ENCODE measurements at regions not wholly inside any gene's neighbourhood (a gene's known extent, or its start where the extent isn't known, plus 50 kb on each side); places are given as distances from the start of the nearest gene placed in this dataset.

- H3K4me2 ChIP-seq (ENCODE audit: low read depth, low read length) = no peak overlapping the region
- H3K9me3 ChIP-seq (replicated peaks; ENCODE audit: insufficient read depth, low read length) = no peaks in the 10 kb centered on the region
- no peaks in the 10 kb centered on the region for H3F3A ChIP-seq (ENCODE audit: insufficient read depth, low read length)
- H3K9me2 ChIP-seq (replicated peaks; ENCODE audit: insufficient read depth, low read length) = no peaks in the 10 kb centered on the region
- H4K20me1 ChIP-seq (ENCODE audit: insufficient read depth, low read length) = no peaks in the 10 kb centered on the region
- no peak for DNase-seq
- no peaks in the 10 kb centered on the region for H3K36me3 ChIP-seq (replicated peaks; ENCODE audit: insufficient read depth, low read length)
- no peaks in the 10 kb centered on the region for H3K27me3 ChIP-seq (replicated peaks; ENCODE audit: insufficient read depth, low read length)
- H3K79me2 ChIP-seq (ENCODE audit: low read length) = no peaks in the 10 kb centered on the region
- H2AFZ ChIP-seq (ENCODE audit: low read length) = no peak overlapping the region
- no peak overlapping the region for H3K27ac ChIP-seq (ENCODE audit: low read length)
- H3K4me1 ChIP-seq (ENCODE audit: low read length) = no peaks in the 10 kb centered on the region
- TF ChIP-seq EZH2phosphoT487 (IDR thresholded peaks at IDR 0.05; ENCODE audit: low read length) (no peak), EZH2 (optimal IDR thresholded peaks at IDR 0.05; ENCODE audit: low read depth, low read length) (no peak)
- H3K9ac ChIP-seq (ENCODE audit: low read length) = no peak overlapping the region
- no peak overlapping the region for H3K4me3 ChIP-seq (ENCODE audit: low read length)
Observed at GRCh38 chr5:74145951-74146350, 494.6 kb downstream of the ENC1 start.

- H3K27ac ChIP-seq (ENCODE audit: low read length) = no peak overlapping the region
- no peaks in the 10 kb centered on the region for H3K9me2 ChIP-seq (replicated peaks; ENCODE audit: insufficient read depth, low read length)
- no peaks in the 10 kb centered on the region for H4K20me1 ChIP-seq (ENCODE audit: insufficient read depth, low read length)
- H3K9ac ChIP-seq (ENCODE audit: low read length) = no peak overlapping the region
- no peaks in the 10 kb centered on the region for H3K27me3 ChIP-seq (replicated peaks; ENCODE audit: insufficient read depth, low read length)
- H3F3A ChIP-seq (ENCODE audit: insufficient read depth, low read length) = no peaks in the 10 kb centered on the region
- no peak for TF ChIP-seq EZH2 (optimal IDR thresholded peaks at IDR 0.05; ENCODE audit: low read depth, low read length)
- TF ChIP-seq CTCF (IDR thresholded peaks at IDR 0.05; ENCODE audit: low read length) = no peak
- TF ChIP-seq EZH2phosphoT487 (IDR thresholded peaks at IDR 0.05; ENCODE audit: low read length) = no peak
- H3K4me3 ChIP-seq (ENCODE audit: low read length) = no peak overlapping the region
- H3K36me3 ChIP-seq (replicated peaks; ENCODE audit: insufficient read depth, low read length) = no peaks in the 10 kb centered on the region
- no peak overlapping the region for H2AFZ ChIP-seq (ENCODE audit: low read length)
- no peak for DNase-seq
- H3K79me2 ChIP-seq (ENCODE audit: low read length) = no peaks in the 10 kb centered on the region
- no peaks in the 10 kb centered on the region for H3K9me3 ChIP-seq (replicated peaks; ENCODE audit: insufficient read depth, low read length)
- H3K4me2 ChIP-seq (ENCODE audit: low read depth, low read length) = no peak overlapping the region
- no peaks in the 10 kb centered on the region for H3K4me1 ChIP-seq (ENCODE audit: low read length)
Observed at GRCh38 chr5:74143721-74144330, 496.7 kb downstream of the ENC1 start.

GRCh38 chr5:74143151-74143550, 497.4 kb downstream of the ENC1 start:
- H3K27ac ChIP-seq (ENCODE audit: low read length) = no peak overlapping the region
- H2AFZ ChIP-seq (ENCODE audit: low read length) = no peak overlapping the region
- H3K9me3 ChIP-seq (replicated peaks; ENCODE audit: insufficient read depth, low read length) = no peaks in the 10 kb centered on the region
- H3K9ac ChIP-seq (ENCODE audit: low read length) = no peak overlapping the region
- no peak for DNase-seq
- no peaks in the 10 kb centered on the region for H3K79me2 ChIP-seq (ENCODE audit: low read length)
- H3K4me3 ChIP-seq (ENCODE audit: low read length) = no peak overlapping the region
- H3K27me3 ChIP-seq (replicated peaks; ENCODE audit: insufficient read depth, low read length) = no peaks in the 10 kb centered on the region
- no peaks in the 10 kb centered on the region for H3K9me2 ChIP-seq (replicated peaks; ENCODE audit: insufficient read depth, low read length)
- no peaks in the 10 kb centered on the region for H3F3A ChIP-seq (ENCODE audit: insufficient read depth, low read length)
- no peaks in the 10 kb centered on the region for H4K20me1 ChIP-seq (ENCODE audit: insufficient read depth, low read length)
- H3K4me1 ChIP-seq (ENCODE audit: low read length) = no peaks in the 10 kb centered on the region
- H3K4me2 ChIP-seq (ENCODE audit: low read depth, low read length) = no peak overlapping the region
- H3K36me3 ChIP-seq (replicated peaks; ENCODE audit: insufficient read depth, low read length) = no peaks in the 10 kb centered on the region
- TF ChIP-seq EZH2 (optimal IDR thresholded peaks at IDR 0.05; ENCODE audit: low read depth, low read length) (no peak), EZH2phosphoT487 (IDR thresholded peaks at IDR 0.05; ENCODE audit: low read length) (no peak), CTCF (IDR thresholded peaks at IDR 0.05; ENCODE audit: low read length) (no peak)

- Histone ChIP-seq H3K4me1 (ENCODE audit: low read length) (no peaks in the 10 kb centered on the region), H3K27ac (ENCODE audit: low read length) (no peak overlapping the region), H3K9ac (ENCODE audit: low read length) (no peak overlapping the region), H3K36me3 (replicated peaks; ENCODE audit: insufficient read depth, low read length) (no peaks in the 10 kb centered on the region), H3K9me2 (replicated peaks; ENCODE audit: insufficient read depth, low read length) (no peaks in the 10 kb centered on the region), H3K4me2 (ENCODE audit: low read depth, low read length) (no peak overlapping the region), H3K79me2 (ENCODE audit: low read length) (no peaks in the 10 kb centered on the region), H2AFZ (ENCODE audit: low read length) (no peak overlapping the region), H4K20me1 (ENCODE audit: insufficient read depth, low read length) (no peaks in the 10 kb centered on the region), H3K27me3 (replicated peaks; ENCODE audit: insufficient read depth, low read length) (no peaks in the 10 kb centered on the region), H3F3A (ENCODE audit: insufficient read depth, low read length) (no peaks in the 10 kb centered on the region), H3K4me3 (ENCODE audit: low read length) (no peak overlapping the region), H3K9me3 (replicated peaks; ENCODE audit: insufficient read depth, low read length) (no peaks in the 10 kb centered on the region)
- TF ChIP-seq EZH2 (optimal IDR thresholded peaks at IDR 0.05; ENCODE audit: low read depth, low read length) = no peak
- TF ChIP-seq EZH2phosphoT487 (IDR thresholded peaks at IDR 0.05; ENCODE audit: low read length) = no peak
- TF ChIP-seq CTCF (IDR thresholded peaks at IDR 0.05; ENCODE audit: low read length) = no peak
- no peak for DNase-seq
Observed at GRCh38 chr5:74141053-74141452, 499.5 kb downstream of the ENC1 start.
